ENCODE measurements at regions not wholly inside any gene's neighbourhood (a gene's known extent, or its start where the extent isn't known, plus 50 kb on each side); places are given as distances from the start of the nearest gene placed in this dataset.

- 0 out of 3 replicates have a peak, but pooled peaks cover 3% of the 10 kb centered on the region for H3K9me3 ChIP-seq
- H3K4me1 ChIP-seq: no peaks in the 10 kb centered on the region
- H3K4me2 ChIP-seq: no peak overlapping the region
- FAIRE-seq (no peak), DNase-seq (ENCODE audit: low read depth in 1 of 2, low spot score in 1 of 2) (no peak), ATAC-seq (no peak)
- ChIA-PET POLR2A (no interaction called here), CTCF (no interaction called here)
- H3K27ac ChIP-seq: no peak overlapping the region
- WGBS (ENCODE audit: missing lambda C conversion rate): 0% methylated on average over 2 of the region's 2 CpGs
- no peak overlapping the region for H3K4me3 ChIP-seq
- no peak for TF ChIP-seq ZFP36 (IDR thresholded peaks at IDR 0.05; ENCODE audit: borderline replicate concordance, partially characterized antibody)
- no peak for TF ChIP-seq HDAC2 (IDR thresholded peaks at IDR 0.05)
Observed at GRCh38 chr9:11312966-11313365, 700.2 kb upstream of the PTPRD start.

- POLR2A ChIA-PET: no interaction called here
- no peaks in the 10 kb centered on the region for H3K4me1 ChIP-seq
- no peak for DNase-seq (ENCODE audit: low read depth in 1 of 2, low spot score in 1 of 2)
- H3K4me2 ChIP-seq: no peak overlapping the region
- no peak overlapping the region for H3K4me3 ChIP-seq
- no peak overlapping the region for H3K27ac ChIP-seq
- TF ChIP-seq RARB (CRISPR knock-in tag; IDR thresholded peaks at IDR 0.05): no peak
- no peak for TF ChIP-seq EP300 (IDR thresholded peaks at IDR 0.05)
- no peak for TF ChIP-seq NFE2L2 (conservative IDR thresholded peaks at IDR 0.05; ENCODE audit: low read length)
- no peak for TF ChIP-seq ZC3H11A (IDR thresholded peaks at IDR 0.05)
- no peak for TF ChIP-seq POLR2A (IDR thresholded peaks at IDR 0.05; ENCODE audit: low read length)
- TF ChIP-seq POLR2AphosphoS2 (conservative IDR thresholded peaks at IDR 0.05; ENCODE audit: low read length): no peak
- TF ChIP-seq PBX3 (IDR thresholded peaks at IDR 0.05): no peak
- no peak for TF ChIP-seq ELK1 (IDR thresholded peaks at IDR 0.05; ENCODE audit: low read depth, low read length)
- TF ChIP-seq EHF (CRISPR knock-in tag; IDR thresholded peaks at IDR 0.05): no peak
- TF ChIP-seq ATOH8 (CRISPR knock-in tag; IDR thresholded peaks at IDR 0.05; ENCODE audit: low read depth): no peak
- TF ChIP-seq JUN (IDR thresholded peaks at IDR 0.05): no peak
- TF ChIP-seq, protein P1, sequence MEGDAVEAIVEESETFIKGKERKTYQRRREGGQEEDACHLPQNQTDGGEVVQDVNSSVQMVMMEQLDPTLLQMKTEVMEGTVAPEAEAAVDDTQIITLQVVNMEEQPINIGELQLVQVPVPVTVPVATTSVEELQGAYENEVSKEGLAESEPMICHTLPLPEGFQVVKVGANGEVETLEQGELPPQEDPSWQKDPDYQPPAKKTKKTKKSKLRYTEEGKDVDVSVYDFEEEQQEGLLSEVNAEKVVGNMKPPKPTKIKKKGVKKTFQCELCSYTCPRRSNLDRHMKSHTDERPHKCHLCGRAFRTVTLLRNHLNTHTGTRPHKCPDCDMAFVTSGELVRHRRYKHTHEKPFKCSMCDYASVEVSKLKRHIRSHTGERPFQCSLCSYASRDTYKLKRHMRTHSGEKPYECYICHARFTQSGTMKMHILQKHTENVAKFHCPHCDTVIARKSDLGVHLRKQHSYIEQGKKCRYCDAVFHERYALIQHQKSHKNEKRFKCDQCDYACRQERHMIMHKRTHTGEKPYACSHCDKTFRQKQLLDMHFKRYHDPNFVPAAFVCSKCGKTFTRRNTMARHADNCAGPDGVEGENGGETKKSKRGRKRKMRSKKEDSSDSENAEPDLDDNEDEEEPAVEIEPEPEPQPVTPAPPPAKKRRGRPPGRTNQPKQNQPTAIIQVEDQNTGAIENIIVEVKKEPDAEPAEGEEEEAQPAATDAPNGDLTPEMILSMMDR (IDR thresholded peaks at IDR 0.05): no peak
- no peak for TF ChIP-seq MAX (IDR thresholded peaks at IDR 0.05)
- no peak for TF ChIP-seq ZFP36 (IDR thresholded peaks at IDR 0.05; ENCODE audit: borderline replicate concordance, partially characterized antibody)
- TF ChIP-seq MAFK (IDR thresholded peaks at IDR 0.05; ENCODE audit: partially characterized antibody): no peak
- TF ChIP-seq JUNB (IDR thresholded peaks at IDR 0.05): no peak
- FAIRE-seq: no peak
- CTCF ChIA-PET: interaction anchor here (0.5 kb wide), 1 partner anchor 1130 kb away, joined by 7 read pairs; no protein-coding TSS in a partner anchor
- ATAC-seq: no peak
- 0 out of 3 replicates have a peak, but pooled peaks cover 3% of the 10 kb centered on the region for H3K9me3 ChIP-seq
- 0% methylated on average over 1 of the region's 1 CpG for WGBS (ENCODE audit: missing lambda C conversion rate)
Observed at GRCh38 chr9:11318946-11319345, 706.1 kb upstream of the PTPRD start.

DNA sequence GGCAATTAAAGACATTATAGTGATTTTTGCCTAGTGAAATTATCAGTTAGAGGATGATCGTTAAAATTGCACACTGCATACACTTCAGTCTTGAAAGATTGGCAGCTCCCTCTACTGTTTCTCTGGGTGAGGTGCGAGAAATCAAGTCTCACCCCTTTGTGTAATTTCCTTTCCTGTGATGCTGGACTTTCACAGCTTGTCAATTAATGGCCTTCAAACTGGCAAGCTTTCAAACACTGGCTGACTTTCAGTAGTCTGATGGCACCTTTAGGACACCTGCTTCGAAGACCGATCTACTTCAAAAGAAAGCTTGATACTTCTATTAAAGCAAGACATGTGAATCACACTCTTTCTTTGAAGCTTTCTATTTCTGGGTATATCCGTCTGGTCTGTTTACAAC, 706.7 kb upstream of the PTPRD start:
- no peak for ATAC-seq
- CTCF ChIA-PET: interaction anchor here (0.5 kb wide), 1 partner anchor 1131 kb away, joined by 7 read pairs; no protein-coding TSS in a partner anchor
- TF ChIP-seq RCOR1 (IDR thresholded peaks at IDR 0.05; ENCODE audit: low read depth, low read length): no peak
- no peak for TF ChIP-seq PBX3 (IDR thresholded peaks at IDR 0.05)
- no peak for TF ChIP-seq CBX2 (IDR thresholded peaks at IDR 0.05; ENCODE audit: borderline replicate concordance, low read depth)
- TF ChIP-seq, protein P2, sequence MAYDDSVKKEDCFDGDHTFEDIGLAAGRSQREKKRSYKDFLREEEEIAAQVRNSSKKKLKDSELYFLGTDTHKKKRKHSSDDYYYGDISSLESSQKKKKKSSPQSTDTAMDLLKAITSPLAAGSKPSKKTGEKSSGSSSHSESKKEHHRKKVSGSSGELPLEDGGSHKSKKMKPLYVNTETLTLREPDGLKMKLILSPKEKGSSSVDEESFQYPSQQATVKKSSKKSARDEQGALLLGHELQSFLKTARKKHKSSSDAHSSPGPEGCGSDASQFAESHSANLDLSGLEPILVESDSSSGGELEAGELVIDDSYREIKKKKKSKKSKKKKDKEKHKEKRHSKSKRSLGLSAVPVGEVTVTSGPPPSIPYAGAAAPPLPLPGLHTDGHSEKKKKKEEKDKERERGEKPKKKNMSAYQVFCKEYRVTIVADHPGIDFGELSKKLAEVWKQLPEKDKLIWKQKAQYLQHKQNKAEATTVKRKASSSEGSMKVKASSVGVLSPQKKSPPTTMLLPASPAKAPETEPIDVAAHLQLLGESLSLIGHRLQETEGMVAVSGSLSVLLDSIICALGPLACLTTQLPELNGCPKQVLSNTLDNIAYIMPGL (CRISPR knock-in tag; IDR thresholded peaks at IDR 0.05; ENCODE audit: borderline replicate concordance): no peak
- no peak for TF ChIP-seq TP53 (CRISPR knock-in tag; IDR thresholded peaks at IDR 0.05)
- TF ChIP-seq GATA3 (IDR thresholded peaks at IDR 0.05; ENCODE audit: borderline replicate concordance): no peak
- no peak for TF ChIP-seq MYC (IDR thresholded peaks at IDR 0.05; ENCODE audit: borderline replicate concordance, low read length)
- TF ChIP-seq HEYL (CRISPR knock-in tag; IDR thresholded peaks at IDR 0.05): no peak
- Histone ChIP-seq H3K4me1 (no peaks in the 10 kb centered on the region), H3K4me3 (no peak overlapping the region), H3K4me2 (no peak overlapping the region), H3K27ac (no peak overlapping the region), H3K9me3 (0 out of 3 replicates have a peak, but pooled peaks cover 3% of the 10 kb centered on the region)
- 3% methylated on average over 5 of the region's 5 CpGs for WGBS (ENCODE audit: missing lambda C conversion rate)
- DNase-seq (ENCODE audit: low read depth in 1 of 2, low spot score in 1 of 2): peak in 1 of 2 experiments; percentile 10
- POLR2A ChIA-PET: no interaction called here
- FAIRE-seq: no peak

Data from A549 (cell line).